ENCODE measurements at regions not wholly inside any gene's neighbourhood (a gene's known extent, or its start where the extent isn't known, plus 50 kb on each side); places are given as distances from the start of the nearest gene placed in this dataset.

GRCh38 chr5:68455216-68455615, 239.7 kb downstream of the PIK3R1 start:
- no peak for DNase-seq

DNA sequence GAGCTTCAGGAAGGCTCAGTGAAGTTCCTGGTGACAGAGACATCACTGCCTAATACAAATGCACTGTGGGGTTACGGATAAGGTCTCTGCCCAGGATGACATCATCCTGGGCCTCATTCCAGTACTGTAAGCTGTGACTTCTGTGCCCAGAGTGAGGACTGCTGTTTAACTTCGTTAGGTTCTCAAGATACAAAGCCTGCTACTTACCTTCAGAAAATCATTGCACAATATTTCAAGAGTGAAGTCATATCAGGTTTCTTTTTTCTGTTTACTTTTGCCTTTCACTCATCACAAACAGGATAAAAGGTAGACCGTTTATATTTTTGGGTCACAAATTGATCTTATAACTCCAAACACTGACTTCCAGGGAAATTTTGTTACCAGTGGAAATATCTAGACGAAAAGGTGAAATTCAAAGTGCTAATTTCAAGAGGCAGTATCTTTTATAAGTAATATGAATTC, 241.2 kb downstream of the PIK3R1 start:
- no peak for DNase-seq

DNA sequence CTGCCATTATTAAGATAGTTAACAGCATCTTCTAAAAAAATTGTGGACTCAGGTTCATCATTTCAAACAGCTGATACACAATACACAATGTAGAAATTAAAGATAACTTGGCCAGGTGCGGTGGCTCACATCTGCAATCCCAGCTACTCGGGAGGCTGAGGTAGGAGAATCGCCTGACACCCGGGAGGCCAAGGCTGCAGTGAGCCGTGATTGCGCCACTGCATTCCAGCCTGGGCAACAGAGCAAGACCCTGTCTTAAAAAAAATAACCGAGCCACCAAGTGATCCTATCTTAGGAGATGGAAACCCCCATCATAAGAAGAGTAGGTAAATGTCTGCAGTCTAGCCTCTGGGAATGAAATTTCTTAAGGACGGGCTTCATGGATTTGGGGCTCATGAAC, 241.7 kb downstream of the PIK3R1 start:
- no peak for DNase-seq

DNA sequence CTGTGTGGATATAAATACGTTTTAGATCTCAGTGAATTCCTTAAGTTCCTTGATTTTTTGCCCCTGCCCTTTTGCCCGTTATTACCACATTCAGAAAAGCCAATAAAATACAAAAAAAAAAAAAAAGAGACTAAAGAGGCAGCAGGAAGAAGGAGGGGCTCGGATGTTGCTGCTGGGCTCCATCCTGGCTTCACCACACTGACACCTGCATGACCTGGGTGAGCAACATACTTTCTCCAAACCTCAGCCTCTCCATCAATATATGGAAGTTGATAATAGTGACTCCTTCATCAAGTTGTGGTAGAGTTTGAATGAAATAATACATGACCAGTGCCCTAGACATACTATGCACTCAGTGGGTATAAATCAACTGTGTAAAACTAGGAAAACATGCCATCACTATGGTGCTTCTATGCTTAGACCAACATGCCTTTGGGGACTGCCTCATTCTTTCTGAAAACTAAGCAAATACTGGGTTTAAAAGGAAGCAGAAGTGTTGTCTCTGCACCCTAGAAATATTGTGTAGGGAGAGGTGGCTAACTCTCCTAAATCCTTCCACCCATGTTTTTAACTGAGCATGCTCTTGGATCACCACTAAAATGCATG, 243.0 kb downstream of the PIK3R1 start:
- no peak for DNase-seq

- DNase-seq = no peak
Observed at GRCh38 chr5:68459093-68459809, 243.7 kb downstream of the PIK3R1 start.

GRCh38 chr5:68459810-68460139, 244.2 kb downstream of the PIK3R1 start:
- no peak for DNase-seq

DNA sequence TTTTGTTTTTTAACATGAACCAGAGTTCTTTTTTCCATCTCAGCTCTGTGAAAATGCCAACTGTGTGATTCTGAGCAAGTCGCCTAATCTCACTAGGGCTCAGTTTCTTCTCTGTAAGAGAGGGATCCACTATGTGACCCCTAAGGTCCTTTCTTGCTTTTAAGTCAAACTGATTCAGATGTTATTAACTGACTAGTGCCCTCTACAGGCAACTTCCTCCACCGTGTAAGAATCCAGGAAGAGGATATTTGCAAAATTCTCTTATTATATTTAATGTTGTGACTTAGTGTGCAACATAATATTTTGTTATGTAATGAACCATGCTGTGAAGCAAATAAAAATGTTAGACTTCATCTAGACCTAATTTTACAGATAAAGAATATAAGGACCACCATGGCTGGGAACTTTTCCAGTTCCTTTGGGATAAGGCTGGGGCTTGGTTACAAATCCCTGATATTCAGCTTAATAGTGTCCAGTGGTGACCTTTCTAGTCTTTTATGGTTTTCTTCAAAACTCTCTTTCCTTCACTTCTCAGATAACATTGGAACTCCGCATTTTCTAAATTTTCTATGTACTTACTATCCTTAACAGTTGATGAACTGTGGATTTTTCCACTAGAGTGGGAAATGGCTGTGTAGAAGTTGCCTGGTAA, 244.7 kb downstream of the PIK3R1 start:
- DNase-seq = peak; percentile 70 to 79

GRCh38 chr5:68463606-68464005, 248.1 kb downstream of the PIK3R1 start:
- DNase-seq = no peak

DNA sequence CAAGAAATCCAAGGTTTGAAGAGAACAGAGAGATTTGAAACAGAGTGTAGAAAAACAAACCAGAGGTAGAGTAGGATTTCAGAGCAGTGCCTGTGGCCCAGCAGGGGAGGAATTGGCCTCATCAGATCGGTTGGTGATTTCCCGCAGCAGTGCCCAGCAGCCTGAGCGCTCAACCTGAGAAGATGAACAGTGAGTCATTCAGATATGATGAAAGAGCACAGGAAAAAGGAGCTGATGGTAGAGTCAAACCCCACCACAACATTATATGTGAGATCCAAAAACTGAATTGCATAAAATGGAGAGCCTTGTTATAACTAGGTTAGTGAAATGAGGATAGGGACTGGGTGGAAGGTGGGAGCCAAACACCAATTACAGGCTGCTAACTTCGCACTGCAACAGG, 248.9 kb downstream of the PIK3R1 start:
- DNase-seq = no peak

DNA sequence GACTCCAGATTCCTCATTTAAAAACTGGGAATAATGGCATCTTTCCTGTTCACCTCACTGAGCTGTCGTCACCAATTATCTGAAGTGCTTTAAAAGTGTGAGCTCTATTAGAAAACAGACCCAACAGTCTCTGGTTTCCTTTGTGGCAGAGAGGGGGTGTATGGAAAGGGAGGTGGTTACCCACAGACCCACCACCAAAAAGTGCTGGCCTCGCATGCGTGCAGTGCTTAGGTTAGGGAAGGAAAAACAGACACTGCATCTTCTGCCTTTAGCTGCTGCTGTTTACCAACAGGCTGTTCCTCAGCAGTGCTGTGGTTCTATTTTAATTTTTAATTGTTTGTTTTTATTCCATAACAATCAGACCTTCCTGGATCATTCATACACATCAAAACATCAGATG, 249.6 kb downstream of the PIK3R1 start:
- DNase-seq = no peak

DNA sequence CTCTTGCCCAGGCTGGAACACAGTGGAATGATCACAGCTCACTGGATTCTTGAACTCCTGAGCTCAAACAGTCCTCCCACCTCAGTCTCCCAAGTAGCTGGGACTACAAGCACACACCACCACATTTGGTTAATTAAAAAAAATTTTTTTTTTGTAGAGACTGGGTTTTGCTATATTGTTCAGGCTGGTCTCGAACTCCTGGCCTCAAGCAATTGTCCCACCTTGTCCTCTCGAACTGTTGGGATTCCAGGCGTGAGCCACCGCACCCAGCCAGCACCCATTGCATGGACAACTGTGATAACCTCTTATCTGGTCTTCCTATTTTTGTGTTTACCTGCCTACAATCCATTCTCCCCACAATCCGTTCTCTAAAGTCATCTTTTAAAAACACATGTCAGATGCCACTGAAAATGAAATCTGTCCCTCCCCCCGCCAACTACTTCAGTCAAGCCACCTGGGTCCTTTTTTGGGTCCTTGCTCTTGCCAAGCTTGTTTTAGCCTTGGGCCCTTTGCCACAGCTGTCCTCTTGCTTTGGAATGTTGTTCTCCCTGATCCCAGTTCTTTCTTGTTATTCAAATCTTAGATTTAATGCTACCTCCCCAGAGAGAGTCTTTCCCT, 250.5 kb downstream of the PIK3R1 start:
- DNase-seq = no peak

DNA sequence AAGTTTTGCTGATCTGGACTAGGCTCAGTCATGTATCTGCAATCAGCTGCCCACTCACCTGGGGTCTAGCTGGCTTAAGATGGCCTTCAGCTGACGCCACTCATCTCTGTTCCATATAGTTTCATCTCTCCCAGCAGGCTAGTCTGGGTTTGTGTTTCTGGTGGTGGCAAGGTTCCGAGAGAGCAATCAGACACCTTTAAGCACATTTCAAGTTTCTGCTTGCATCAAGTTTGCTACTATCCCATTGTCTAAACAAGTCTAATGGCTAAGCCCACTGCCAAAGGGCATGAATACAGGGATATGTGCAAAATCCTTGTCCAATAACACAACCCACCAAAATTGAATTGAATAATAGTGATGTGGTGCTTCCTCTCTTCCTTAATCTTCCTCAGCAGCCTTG, 251.7 kb downstream of the PIK3R1 start:
- no peak for DNase-seq

GRCh38 chr5:68467794-68468193, 252.2 kb downstream of the PIK3R1 start:
- DNase-seq = no peak

DNA sequence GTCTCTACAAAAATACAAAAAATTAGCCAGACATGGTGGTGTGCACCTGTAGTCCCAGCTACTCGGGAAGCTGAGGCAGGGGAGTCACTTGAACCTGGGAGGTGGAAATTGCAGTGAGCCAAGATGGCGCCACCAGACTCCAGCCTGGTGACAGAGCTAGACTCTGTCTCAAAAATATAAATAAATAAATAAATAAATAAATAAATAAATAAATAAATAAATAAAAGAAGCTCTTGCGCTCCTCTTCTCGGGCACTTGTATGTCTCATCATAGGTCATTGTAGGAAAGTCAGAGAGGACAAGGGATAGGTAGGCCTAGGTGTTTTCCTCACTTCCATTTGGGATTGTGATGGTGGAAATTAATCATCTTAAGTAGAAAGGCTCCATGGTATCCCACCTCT, 252.8 kb downstream of the PIK3R1 start:
- DNase-seq = no peak

DNA sequence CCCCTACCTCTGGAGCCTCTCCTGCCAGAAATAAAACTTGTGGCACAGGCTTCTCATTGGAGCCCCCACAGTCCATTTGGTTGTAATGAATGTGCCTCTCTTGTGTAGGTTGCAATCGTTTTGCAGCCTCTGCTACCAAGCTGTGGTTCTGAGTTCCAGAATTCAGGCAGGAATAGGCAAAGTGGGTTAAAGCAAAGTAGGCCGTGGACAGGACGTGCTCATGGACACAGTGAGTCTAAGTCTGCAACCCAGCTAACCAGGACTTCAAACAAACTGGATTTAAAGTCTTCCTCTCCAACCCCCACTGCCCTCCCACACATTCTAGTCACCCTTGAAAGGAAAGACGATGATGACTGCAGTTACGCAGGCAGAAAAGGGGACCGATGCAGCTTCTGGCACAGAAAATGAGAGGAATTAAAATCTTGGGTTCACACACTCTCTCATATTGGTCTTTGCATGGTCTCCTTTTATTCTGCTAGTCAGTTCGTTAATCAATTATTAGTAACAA, 260.0 kb downstream of the PIK3R1 start:
- no peak for DNase-seq

- DNase-seq = no peak
Observed at GRCh38 chr5:68476854-68477253, 261.3 kb downstream of the PIK3R1 start.

DNA sequence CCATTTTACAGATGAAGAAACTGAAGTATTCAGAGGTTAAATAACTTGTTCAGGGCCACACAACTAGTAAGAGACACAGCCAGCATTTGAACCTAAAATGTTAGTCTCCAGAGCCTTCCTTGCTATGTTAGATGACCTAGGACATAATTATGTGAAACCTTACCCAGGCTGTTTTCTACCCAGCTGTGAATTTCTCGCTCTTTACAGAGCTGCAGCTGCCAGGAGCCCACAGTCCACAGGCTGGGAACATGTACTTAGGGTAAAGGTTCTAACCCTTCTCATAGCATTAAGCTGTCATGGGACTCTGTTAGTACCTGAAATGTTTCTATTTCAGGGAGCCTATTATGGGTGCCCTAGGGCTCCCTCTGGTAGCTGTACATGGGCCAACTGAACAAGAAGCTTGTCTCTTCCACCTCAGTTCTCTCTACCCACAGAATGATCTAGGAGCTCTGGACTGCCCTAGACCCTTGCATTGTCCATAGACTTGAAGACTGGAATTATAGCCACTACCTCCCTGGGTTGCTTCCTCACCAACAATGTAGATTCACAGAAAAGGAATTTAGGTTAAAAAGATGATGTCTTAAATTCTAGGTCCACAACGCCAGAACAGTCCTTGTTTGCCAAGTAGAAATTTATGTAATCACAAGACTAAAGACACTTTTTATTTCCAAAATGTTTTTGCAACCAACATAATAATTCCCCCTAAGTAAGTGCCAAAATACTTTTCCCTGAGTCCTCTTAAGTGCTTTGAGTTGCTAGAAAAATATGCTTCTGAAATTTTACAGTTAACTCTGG, 262.9 kb downstream of the PIK3R1 start:
- DNase-seq = no peak

DNA sequence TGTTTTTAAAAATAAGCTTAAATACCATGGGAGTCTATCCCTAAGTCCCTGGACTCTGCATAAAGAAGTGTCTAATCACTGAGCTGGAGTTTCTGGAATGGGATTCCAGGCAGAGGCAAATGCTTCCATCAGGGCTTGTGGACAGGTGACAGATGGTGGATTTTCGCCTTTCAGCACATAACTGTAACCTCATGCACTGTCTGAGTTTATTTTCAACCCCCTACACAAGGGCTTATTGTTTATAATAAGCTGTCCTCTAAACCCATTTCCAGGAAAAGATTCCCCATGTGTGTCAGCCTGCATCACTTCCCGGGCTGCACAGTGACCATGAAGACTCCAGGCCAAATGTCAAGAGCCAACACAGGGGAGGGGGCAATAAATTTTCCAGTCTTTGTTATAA, 264.0 kb downstream of the PIK3R1 start:
- no peak for DNase-seq

- no peak for DNase-seq
Observed at GRCh38 chr5:68480335-68480940, 264.9 kb downstream of the PIK3R1 start.

GRCh38 chr5:68482199-68482598, 266.6 kb downstream of the PIK3R1 start:
- no peak for DNase-seq

DNA sequence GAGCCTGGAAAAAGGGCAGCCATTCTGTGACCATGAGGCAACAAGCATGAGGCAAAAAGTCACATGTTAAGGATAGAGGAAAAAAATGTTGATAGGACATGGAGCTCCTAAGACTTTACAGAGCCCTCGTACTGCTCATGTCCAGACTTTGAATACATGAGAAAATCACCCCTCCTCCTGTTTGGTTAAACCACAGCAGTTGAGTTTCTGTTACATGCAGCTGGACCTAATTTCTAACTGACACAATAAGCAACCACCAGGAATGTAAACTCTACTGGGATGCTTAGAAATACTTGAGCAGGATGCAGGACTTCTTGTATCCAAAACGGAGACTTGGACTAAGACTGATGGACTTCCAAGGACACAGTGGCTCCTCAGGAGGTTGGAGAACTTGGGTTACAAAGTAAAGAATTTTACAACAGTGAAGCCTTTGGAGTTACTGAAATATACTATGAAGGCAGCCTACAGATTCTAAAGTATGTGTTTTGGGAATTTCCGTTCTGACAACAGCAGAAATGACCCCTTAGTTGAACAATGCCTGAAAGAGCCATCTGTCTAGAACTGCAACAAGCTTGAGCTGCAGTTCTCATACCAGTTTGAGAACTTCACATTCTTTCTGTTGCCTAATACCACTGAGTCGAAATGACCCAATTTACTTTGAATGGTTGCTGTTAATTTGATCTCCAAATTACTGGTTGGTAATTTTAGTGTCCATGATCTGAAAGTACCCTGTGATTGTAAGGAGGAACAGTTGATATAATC, 268.9 kb downstream of the PIK3R1 start:
- DNase-seq = no peak
